ENCODE measurements at regions not wholly inside any gene's neighbourhood (a gene's known extent, or its start where the extent isn't known, plus 50 kb on each side); places are given as distances from the start of the nearest gene placed in this dataset.

DNA sequence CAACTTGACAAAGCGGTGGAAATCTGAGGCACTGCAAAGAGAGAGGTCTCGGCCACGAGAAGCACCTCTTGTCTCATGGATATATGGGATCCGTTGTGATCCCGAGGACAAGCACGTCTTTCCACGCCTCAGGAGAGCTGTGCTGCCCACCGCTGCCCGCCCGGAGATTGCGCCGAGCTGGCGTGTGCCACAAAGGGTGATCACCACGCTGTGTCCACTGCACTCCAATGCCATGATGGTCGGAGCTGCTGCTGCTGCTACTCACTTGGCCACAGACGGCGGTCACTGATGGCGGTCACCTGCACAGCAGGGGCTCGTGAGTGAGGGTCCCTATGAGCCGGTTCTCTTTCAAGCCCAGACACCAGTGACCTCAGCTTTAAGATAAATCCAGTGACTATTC is 51.1 kb downstream of the SHANK2 start:
- TF ChIP-seq CTCF (conservative IDR thresholded peaks at IDR 0.05; ENCODE audit: low read depth in 2 of 2) = no peak
- no peak for TF ChIP-seq NANOG (IDR thresholded peaks at IDR 0.05; ENCODE audit: borderline replicate concordance)
